ENCODE measurements at regions not wholly inside any gene's neighbourhood (a gene's known extent, or its start where the extent isn't known, plus 50 kb on each side); places are given as distances from the start of the nearest gene placed in this dataset.

- TF ChIP-seq POLR2AphosphoS5 (IDR thresholded peaks at IDR 0.05; ENCODE audit: low read depth, low read length) (no peak), CTCF (IDR thresholded peaks at IDR 0.05 in 2 of 3, conservative IDR thresholded peaks at IDR 0.05 in 1 of 3; ENCODE audit: borderline replicate concordance in 1 of 3, insufficient read depth in 1 of 3, low read depth in 2 of 3, low read length in 2 of 3) (no peak), ZBTB33 (IDR thresholded peaks at IDR 0.05; ENCODE audit: extremely low read depth, insufficient replicate concordance, low read length) (no peak), POLR2A (IDR thresholded peaks at IDR 0.05; ENCODE audit: borderline replicate concordance, extremely low read depth, insufficient read depth, insufficient read length) (no peak), JUND (IDR thresholded peaks at IDR 0.05) (no peak), ZNF274 (IDR thresholded peaks at IDR 0.05; ENCODE audit: low read depth, low read length) (no peak), ELF1 (IDR thresholded peaks at IDR 0.05; ENCODE audit: borderline replicate concordance, low read depth) (no peak), CEBPB (IDR thresholded peaks at IDR 0.05; ENCODE audit: low read depth) (no peak), SIN3A (IDR thresholded peaks at IDR 0.05; ENCODE audit: low read depth) (no peak), REST (IDR thresholded peaks at IDR 0.05; ENCODE audit: low read depth) (no peak), YY1 (IDR thresholded peaks at IDR 0.05; ENCODE audit: extremely low read depth, insufficient replicate concordance, low read depth, low read length) (no peak), EZH2 (IDR thresholded peaks at IDR 0.05) (no peak)
These were observed 320.8 kb downstream of the ADAM29 start for GRCh38 chr4:175238827-175239517.
